Smooth muscle cell (in vitro differentiated cells): ENCODE measurements at regions not wholly inside any gene's neighbourhood (a gene's known extent, or its start where the extent isn't known, plus 50 kb on each side); places are given as distances from the start of the nearest gene placed in this dataset.

Experiments
- DNase-seq: peaks from one replicate; lab custom pipeline; 2025; ENCODE audit not compliant: unreplicated experiment; lab: John Stamatoyannopoulos, UW
- H2AFZ ChIP-seq: fragments of 200-600 bp; sonication (generic); 2 replicates; pipeline ENCODE4 v1.6.0; 2016; ENCODE audit warnings: antibody characterized with exemption, low read depth, mild to moderate bottlenecking
- H3F3A ChIP-seq: fragments of 200-600 bp; sonication (generic); 2 replicates; pipeline ENCODE4 v1.6.0; 2017; ENCODE audit warnings: antibody characterized with exemption, low read depth
- H3K27ac ChIP-seq: fragments of 200-600 bp; sonication (generic); 2 replicates; pipeline ENCODE4 v1.5.1; 2016; ENCODE audit warnings: low read depth, mild to moderate bottlenecking
- H3K27me3 ChIP-seq: fragments of 200-600 bp; sonication (generic); 2 replicates; pipeline ENCODE4 v1.6.1; 2016; ENCODE audit warnings: low read depth, mild to moderate bottlenecking
- H3K36me3 ChIP-seq: fragments of 200-600 bp; sonication (generic); 2 replicates; pipeline ENCODE4 v1.5.1; 2016; ENCODE audit warnings: low read depth
- H3K4me1 ChIP-seq: fragments of 200-600 bp; sonication (generic); 2 replicates; pipeline ENCODE4 v1.5.1; 2016; ENCODE audit warnings: low read depth
- H3K4me2 ChIP-seq: fragments of 200-600 bp; sonication (generic); 2 replicates; pipeline ENCODE4 v1.6.0; 2016; ENCODE audit warnings: mild to moderate bottlenecking
- H3K4me3 ChIP-seq: fragments of 200-600 bp; sonication (generic); 2 replicates; pipeline ENCODE4 v1.5.1; 2016; ENCODE audit warnings: mild to moderate bottlenecking
- H3K79me2 ChIP-seq: fragments of 200-600 bp; sonication (generic); 2 replicates; pipeline ENCODE4 v1.6.0; 2016; ENCODE audit warnings: low read depth, mild to moderate bottlenecking
- H3K9ac ChIP-seq: fragments of 200-600 bp; sonication (generic); 2 replicates; pipeline ENCODE4 v1.6.0; 2016; ENCODE audit warnings: low read depth
- H3K9me3 ChIP-seq: fragments of 200-600 bp; sonication (generic); replicated peaks from 2 replicates; pipeline ENCODE4 v1.5.1; 2016; ENCODE audit warnings: low read depth
- H4K20me1 ChIP-seq: fragments of 200-600 bp; sonication (generic); 2 replicates; pipeline ENCODE4 v1.6.0; 2016; ENCODE audit warnings: low read depth
- CTCF ChIP-seq: fragments of 200-600 bp; sonication (generic); IDR thresholded peaks from 2 replicates; pipeline ENCODE4 v1.5.1; 2017; ENCODE audit warnings: borderline replicate concordance, mild to moderate bottlenecking, antibody characterized with exemption; ENCODE audit not compliant: insufficient read depth, poor library complexity, severe bottlenecking
- WGBS: methylation state at CpG from one replicate; pipeline ENCODE4 v1.1.7; 2016; ENCODE audit warnings: low lambda C conversion rate; 5-methylcytosine and 5-hydroxymethylcytosine counted together

- H3K9me3 ChIP-seq, result peaks cover 2% of the 10 kb centered on the region
Observed at GRCh38 chrX:79281775-79282174, 85.4 kb downstream of the ITM2A start.

GRCh38 chrX:79270401-79270800 is 96.7 kb downstream of the ITM2A start:
- no peaks in the 10 kb centered on the region for H3F3A ChIP-seq
- DNase-seq, result no peak
- 29% methylated on average over 4 of the region's 4 CpGs for whole genome bisulfite sequencing
- no peaks in the 10 kb centered on the region for H3K9me3 ChIP-seq
- no peaks in the 10 kb centered on the region for H3K79me2 ChIP-seq
- no peak overlapping the region for H3K4me2 ChIP-seq
- no peaks in the 10 kb centered on the region for H3K27me3 ChIP-seq
- no peaks in the 10 kb centered on the region for H3K36me3 ChIP-seq
- no peak overlapping the region for H3K4me3 ChIP-seq
- peak; percentile 39 for TF ChIP-seq CTCF
- H4K20me1 ChIP-seq, result no peaks in the 10 kb centered on the region
- H3K27ac ChIP-seq, result no peak overlapping the region
- H3K9ac ChIP-seq, result no peak overlapping the region
- H3K4me1 ChIP-seq, result no peaks in the 10 kb centered on the region
- peak overlapping the region; percentile 12 for H2AFZ ChIP-seq

More at GRCh38 chrX:79281775-79282174, 85.4 kb downstream of the ITM2A start:
- Histone ChIP-seq H3K4me3 (no peak overlapping the region), H3K4me2 (no peak overlapping the region), H3F3A (no peaks in the 10 kb centered on the region), H2AFZ (no peak overlapping the region), H3K4me1 (no peaks in the 10 kb centered on the region), H3K36me3 (no peaks in the 10 kb centered on the region), H4K20me1 (no peaks in the 10 kb centered on the region), H3K27me3 (no peaks in the 10 kb centered on the region), H3K79me2 (no peaks in the 10 kb centered on the region), H3K9ac (no peak overlapping the region), H3K27ac (no peak overlapping the region)
- TF ChIP-seq CTCF, result no peak
- DNase-seq, result no peak
- WGBS, result 67% methylated on average over 1 of the region's 1 CpG

GRCh38 chrX:79268788-79269187 is 98.3 kb downstream of the ITM2A start:
- H3K27me3 ChIP-seq, result no peaks in the 10 kb centered on the region
- no peak overlapping the region for H2AFZ ChIP-seq
- H3K4me3 ChIP-seq, result no peak overlapping the region
- no peaks in the 10 kb centered on the region for H3K9me3 ChIP-seq
- no peaks in the 10 kb centered on the region for H3K4me1 ChIP-seq
- no peak overlapping the region for H3K4me2 ChIP-seq
- H3K79me2 ChIP-seq, result no peaks in the 10 kb centered on the region
- WGBS, result 39% methylated on average over 2 of the region's 2 CpGs
- no peaks in the 10 kb centered on the region for H4K20me1 ChIP-seq
- no peak overlapping the region for H3K27ac ChIP-seq
- no peak overlapping the region for H3K9ac ChIP-seq
- no peaks in the 10 kb centered on the region for H3F3A ChIP-seq
- no peak for TF ChIP-seq CTCF
- H3K36me3 ChIP-seq, result no peaks in the 10 kb centered on the region
- no peak for DNase-seq

GRCh38 chrX:79266702-79267101 is 100.4 kb downstream of the ITM2A start:
- Histone ChIP-seq H3K9me3 (no peaks in the 10 kb centered on the region), H3K4me2 (no peak overlapping the region), H3K27me3 (no peaks in the 10 kb centered on the region), H3K4me1 (no peaks in the 10 kb centered on the region), H3K27ac (no peak overlapping the region), H3K4me3 (no peak overlapping the region), H3K9ac (no peak overlapping the region), H3K36me3 (no peaks in the 10 kb centered on the region), H3K79me2 (no peaks in the 10 kb centered on the region), H2AFZ (no peak overlapping the region), H3F3A (no peaks in the 10 kb centered on the region), H4K20me1 (no peaks in the 10 kb centered on the region)
- WGBS, result 83% methylated on average over 6 of the region's 6 CpGs
- no peak for DNase-seq
- no peak for TF ChIP-seq CTCF
